ENCODE measurements at regions not wholly inside any gene's neighbourhood (a gene's known extent, or its start where the extent isn't known, plus 50 kb on each side); places are given as distances from the start of the nearest gene placed in this dataset.

DNA sequence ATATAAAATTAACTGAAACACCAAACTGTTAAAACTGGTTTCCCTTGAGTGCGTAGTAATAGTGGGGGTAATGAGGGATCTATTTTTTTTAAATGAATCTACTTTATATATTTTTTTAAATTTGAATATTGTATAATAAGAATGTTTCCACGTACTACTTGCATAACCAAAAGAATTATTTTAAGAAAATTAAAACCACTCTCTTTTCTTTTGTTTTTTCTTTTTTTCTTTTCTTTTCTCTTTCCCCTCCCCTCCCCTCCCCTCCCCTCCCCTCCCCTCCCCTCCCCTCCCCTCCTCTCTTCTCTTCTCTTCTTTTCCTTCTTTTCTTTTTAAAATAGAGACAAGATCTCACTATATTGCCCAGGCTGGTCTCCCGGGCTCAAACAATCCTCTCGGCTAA is 166.9 kb upstream of the MID1 start:
- TF ChIP-seq, protein P1, sequence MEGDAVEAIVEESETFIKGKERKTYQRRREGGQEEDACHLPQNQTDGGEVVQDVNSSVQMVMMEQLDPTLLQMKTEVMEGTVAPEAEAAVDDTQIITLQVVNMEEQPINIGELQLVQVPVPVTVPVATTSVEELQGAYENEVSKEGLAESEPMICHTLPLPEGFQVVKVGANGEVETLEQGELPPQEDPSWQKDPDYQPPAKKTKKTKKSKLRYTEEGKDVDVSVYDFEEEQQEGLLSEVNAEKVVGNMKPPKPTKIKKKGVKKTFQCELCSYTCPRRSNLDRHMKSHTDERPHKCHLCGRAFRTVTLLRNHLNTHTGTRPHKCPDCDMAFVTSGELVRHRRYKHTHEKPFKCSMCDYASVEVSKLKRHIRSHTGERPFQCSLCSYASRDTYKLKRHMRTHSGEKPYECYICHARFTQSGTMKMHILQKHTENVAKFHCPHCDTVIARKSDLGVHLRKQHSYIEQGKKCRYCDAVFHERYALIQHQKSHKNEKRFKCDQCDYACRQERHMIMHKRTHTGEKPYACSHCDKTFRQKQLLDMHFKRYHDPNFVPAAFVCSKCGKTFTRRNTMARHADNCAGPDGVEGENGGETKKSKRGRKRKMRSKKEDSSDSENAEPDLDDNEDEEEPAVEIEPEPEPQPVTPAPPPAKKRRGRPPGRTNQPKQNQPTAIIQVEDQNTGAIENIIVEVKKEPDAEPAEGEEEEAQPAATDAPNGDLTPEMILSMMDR (IDR thresholded peaks at IDR 0.05; ENCODE audit: low read length), result no peak
- TF ChIP-seq EZH2 (optimal IDR thresholded peaks at IDR 0.05; ENCODE audit: low read depth, low read length) (no peak), EZH2phosphoT487 (IDR thresholded peaks at IDR 0.05; ENCODE audit: low read length) (no peak)
